ENCODE measurements at regions not wholly inside any gene's neighbourhood (a gene's known extent, or its start where the extent isn't known, plus 50 kb on each side); places are given as distances from the start of the nearest gene placed in this dataset.

- no peak for TF ChIP-seq CTCF (conservative IDR thresholded peaks at IDR 0.05)
- no peak for TF ChIP-seq EZH2 (IDR thresholded peaks at IDR 0.05; ENCODE audit: low read depth)
These were observed 158.1 kb upstream of the CHAC2 start for GRCh38 chr2:53609551-53609950.

Measured in PC-9 (cell line).